A673 (cell line): ENCODE measurements at regions not wholly inside any gene's neighbourhood (a gene's known extent, or its start where the extent isn't known, plus 50 kb on each side); places are given as distances from the start of the nearest gene placed in this dataset.

Experiments used
- BruUV-seq: library from RNA; stranded (reverse); fragments of 400-500 nt; replicated peaks from 2 replicates; lab custom pipeline; 2021; lab: Mats Ljungman, UMichigan
- CTCF ChIA-PET: fragments of 300-600 bp; sonication (Branson Sonifier 250); formaldehyde crosslinking; loops from one replicate; lab custom pipeline; 2022; ENCODE audit warnings: antibody characterized with exemption; lab: Charles Lee
- POLR2A ChIA-PET: fragments of 300-600 bp; sonication (Branson Sonifier 250); formaldehyde crosslinking; loops from one replicate; lab custom pipeline; 2022; ENCODE audit warnings: antibody characterized with exemption; ENCODE audit not compliant: low non-redundant PET; lab: Charles Lee
- DNase-seq: peaks from one replicate; pipeline ENCODE4 v3.0.0-alpha.2; 2015; ENCODE audit warnings: low spot score
- H3K27ac ChIP-seq: fragments of 200-600 bp; sonication (generic); 2 replicates; pipeline ENCODE4 v1.5.1; 2016; ENCODE audit warnings: mixed run types, low read depth, mild to moderate bottlenecking, mixed read lengths, antibody characterized with exemption, low read length; ENCODE audit not compliant: poor library complexity, severe bottlenecking
- H3K27me3 ChIP-seq: fragments of 200-600 bp; sonication (generic); replicated peaks from 2 replicates; pipeline ENCODE4 v1.6.1; 2017; ENCODE audit warnings: mixed run types, low read depth, mild to moderate bottlenecking, mixed read lengths, antibody characterized with exemption, low read length; ENCODE audit not compliant: insufficient read depth, poor library complexity
- H3K36me3 ChIP-seq: fragments of 200-600 bp; sonication (generic); 2 replicates; pipeline ENCODE4 v1.6.1; 2016; ENCODE audit warnings: mixed run types, mild to moderate bottlenecking, mixed read lengths, antibody characterized with exemption, low read length; ENCODE audit not compliant: insufficient read depth, poor library complexity, severe bottlenecking
- H3K4me1 ChIP-seq: fragments of 200-600 bp; sonication (generic); 2 replicates; pipeline ENCODE4 v1.6.1; 2017; ENCODE audit warnings: mixed run types, mild to moderate bottlenecking, mixed read lengths, antibody characterized with exemption, low read length; ENCODE audit not compliant: insufficient read depth, poor library complexity, severe bottlenecking
- H3K4me3 ChIP-seq: fragments of 200-600 bp; sonication (generic); 2 replicates; pipeline ENCODE4 v1.5.1; 2016; ENCODE audit warnings: low read depth, mixed run types, mild to moderate bottlenecking, mixed read lengths, low read length; ENCODE audit not compliant: poor library complexity, severe bottlenecking
- H3K9me3 ChIP-seq: fragments of 200-600 bp; sonication (generic); 2 replicates; pipeline ENCODE4 v1.6.1; 2016; ENCODE audit warnings: mixed run types, low read depth, mild to moderate bottlenecking, mixed read lengths, antibody characterized with exemption, low read length; ENCODE audit not compliant: poor library complexity, severe bottlenecking
- EZH2 ChIP-seq: fragments of 200-600 bp; sonication (generic); IDR thresholded peaks from 2 replicates; pipeline ENCODE4 v1.6.1; 2017; ENCODE audit warnings: borderline replicate concordance, low read depth, mild to moderate bottlenecking, mixed read lengths, antibody characterized with exemption, low read length; ENCODE audit not compliant: poor library complexity, severe bottlenecking
- intact Hi-C: fragments of 100-400 bp; cut with micrococcal nuclease; formaldehyde crosslinking; loops from one replicate; pipeline ENCODE4 v1.10.0; 2022; ENCODE audit not compliant: unreplicated experiment
- TF ChIP-seq, protein P1 (sequence below): fragments of 300-800, 200-600 bp; sonication (generic); conservative IDR thresholded peaks from 2 replicates; pipeline ENCODE4 v1.5.1; 2017; ENCODE audit warnings: low read depth, mild to moderate bottlenecking, antibody characterized with exemption, low read length, moderate library complexity, mixed read lengths

GRCh38 chr20:39603219-39603618 lies 641.1 kb downstream of the DHX35 start:
- POLR2A ChIA-PET: no interaction called here
- Histone ChIP-seq H3K27ac (no peak overlapping the region), H3K36me3 (no peaks in the 10 kb centered on the region), H3K4me3 (no peak overlapping the region), H3K4me1 (no peaks in the 10 kb centered on the region), H3K27me3 (peaks cover 40% of the 10 kb centered on the region), H3K9me3 (no peaks in the 10 kb centered on the region)
- intact Hi-C loops: no loop called here
- BruUV-seq: no TSS peak
- CTCF ChIA-PET: no interaction called here
- no peak for DNase-seq
- TF ChIP-seq, protein P1, sequence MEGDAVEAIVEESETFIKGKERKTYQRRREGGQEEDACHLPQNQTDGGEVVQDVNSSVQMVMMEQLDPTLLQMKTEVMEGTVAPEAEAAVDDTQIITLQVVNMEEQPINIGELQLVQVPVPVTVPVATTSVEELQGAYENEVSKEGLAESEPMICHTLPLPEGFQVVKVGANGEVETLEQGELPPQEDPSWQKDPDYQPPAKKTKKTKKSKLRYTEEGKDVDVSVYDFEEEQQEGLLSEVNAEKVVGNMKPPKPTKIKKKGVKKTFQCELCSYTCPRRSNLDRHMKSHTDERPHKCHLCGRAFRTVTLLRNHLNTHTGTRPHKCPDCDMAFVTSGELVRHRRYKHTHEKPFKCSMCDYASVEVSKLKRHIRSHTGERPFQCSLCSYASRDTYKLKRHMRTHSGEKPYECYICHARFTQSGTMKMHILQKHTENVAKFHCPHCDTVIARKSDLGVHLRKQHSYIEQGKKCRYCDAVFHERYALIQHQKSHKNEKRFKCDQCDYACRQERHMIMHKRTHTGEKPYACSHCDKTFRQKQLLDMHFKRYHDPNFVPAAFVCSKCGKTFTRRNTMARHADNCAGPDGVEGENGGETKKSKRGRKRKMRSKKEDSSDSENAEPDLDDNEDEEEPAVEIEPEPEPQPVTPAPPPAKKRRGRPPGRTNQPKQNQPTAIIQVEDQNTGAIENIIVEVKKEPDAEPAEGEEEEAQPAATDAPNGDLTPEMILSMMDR: no peak
- TF ChIP-seq EZH2: no peak

DNA sequence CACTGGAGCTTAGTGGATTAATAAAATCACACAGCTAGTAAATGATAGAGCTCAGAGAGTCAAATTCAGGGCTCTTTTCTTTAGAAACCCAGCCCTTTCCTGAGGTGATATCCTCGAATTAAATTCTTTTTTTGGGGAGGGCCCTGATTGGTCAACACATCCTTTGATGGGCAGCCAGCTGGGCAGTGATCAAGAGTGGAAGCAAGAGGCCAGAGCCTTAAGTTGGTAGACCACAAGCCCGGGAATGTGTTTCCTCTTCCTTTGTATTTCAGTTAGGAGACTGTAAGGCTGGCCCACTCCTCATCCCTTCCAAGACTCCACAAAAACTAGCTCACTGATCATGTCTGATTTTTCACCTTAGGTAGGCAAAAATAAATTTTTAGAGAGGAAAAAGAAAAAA lies 640.5 kb downstream of the DHX35 start:
- POLR2A ChIA-PET: no interaction called here

GRCh38 chr20:39600871-39601270 lies 638.7 kb downstream of the DHX35 start:
- no peak for DNase-seq
- Histone ChIP-seq H3K4me1 (no peaks in the 10 kb centered on the region), H3K27me3 (peaks cover 41% of the 10 kb centered on the region), H3K27ac (no peak overlapping the region), H3K4me3 (no peak overlapping the region), H3K36me3 (no peaks in the 10 kb centered on the region), H3K9me3 (no peaks in the 10 kb centered on the region)
- ChIA-PET CTCF (no interaction called here), POLR2A (no interaction called here)
- no peak for TF ChIP-seq EZH2
- TF ChIP-seq, protein P1: no peak
- BruUV-seq: no TSS peak
- intact Hi-C loops: no loop called here

More for the DNA sequence above, 640.5 kb downstream of the DHX35 start:
- H3K27me3 ChIP-seq: peaks cover 41% of the 10 kb centered on the region
- H3K9me3 ChIP-seq: no peaks in the 10 kb centered on the region
- no peak overlapping the region for H3K4me3 ChIP-seq
- BruUV-seq: no TSS peak
- H3K4me1 ChIP-seq: no peaks in the 10 kb centered on the region
- no peak overlapping the region for H3K27ac ChIP-seq
- intact Hi-C loops: no loop called here
- CTCF ChIA-PET: interaction anchor here (0.6 kb wide), 1 partner anchor 9 kb away, joined by 5 read pairs; no protein-coding TSS in a partner anchor
- no peaks in the 10 kb centered on the region for H3K36me3 ChIP-seq
- DNase-seq: no peak
- TF ChIP-seq, protein P1: no peak
